Iris pigment epithelial cell (primary cell): ENCODE measurements at regions not wholly inside any gene's neighbourhood (a gene's known extent, or its start where the extent isn't known, plus 50 kb on each side); places are given as distances from the start of the nearest gene placed in this dataset.
"Not testable (repeated sequence)": the region's sequence is repeated elsewhere in the genome, so short reads cannot be mapped to it uniquely, and the experiment has no call there.

ENCODE experiments used
- DNase-seq: peaks from one replicate; pipeline ENCODE4 v3.0.0-alpha.2; 2011; ENCODE audit warnings: low read depth

GRCh38 chrX:141520750-141521149 lies 63.8 kb downstream of the SPANXA1 start:
- not testable (repeated sequence) for DNase-seq

GRCh38 chrX:141475788-141476187 lies 108.8 kb downstream of the SPANXA1 start:
- not testable (repeated sequence) for DNase-seq

- DNase-seq, result peak; percentile 20
These were observed 115.1 kb downstream of the SPANXA1 start for GRCh38 chrX:141469469-141469868.

GRCh38 chrX:141468940-141469339 lies 115.6 kb downstream of the SPANXA1 start:
- DNase-seq, result peak; percentile 47

GRCh38 chrX:141467442-141467841 lies 117.1 kb downstream of the SPANXA1 start:
- DNase-seq, result peak; percentile 7

- no peak for DNase-seq
These were observed 129.4 kb downstream of the SPANXA1 start for GRCh38 chrX:141455103-141455502.

GRCh38 chrX:141443922-141444321 lies 140.6 kb downstream of the SPANXA1 start:
- DNase-seq, result no peak

GRCh38 chrX:141439651-141440050 lies 144.9 kb downstream of the SPANXA1 start:
- peak; percentile 14 for DNase-seq

- DNase-seq, result no peak
These were observed 168.6 kb downstream of the SPANXA1 start for GRCh38 chrX:141415889-141416288.

GRCh38 chrX:141405853-141406492 lies 163.7 kb upstream of the SPANXC start:
- DNase-seq, result peak; percentile 85

GRCh38 chrX:141405486-141405852 lies 163.2 kb upstream of the SPANXC start:
- peak; percentile 67 for DNase-seq

GRCh38 chrX:141402897-141403610 lies 160.7 kb upstream of the SPANXC start:
- no peak for DNase-seq

GRCh38 chrX:141396536-141396935 lies 154.2 kb upstream of the SPANXC start:
- DNase-seq, result no peak

GRCh38 chrX:141375011-141375760 lies 132.9 kb upstream of the SPANXC start:
- DNase-seq, result peak; percentile 56

GRCh38 chrX:141341743-141342142 lies 99.4 kb upstream of the SPANXC start:
- peak; percentile 6 for DNase-seq

GRCh38 chrX:141341341-141341740 lies 99.0 kb upstream of the SPANXC start:
- DNase-seq, result peak; percentile 81

GRCh38 chrX:141320801-141321200 lies 78.5 kb upstream of the SPANXC start:
- DNase-seq, result peak; percentile 21

- peak; percentile 9 for DNase-seq
These were observed 72.1 kb upstream of the SPANXC start for GRCh38 chrX:141314441-141314840.

GRCh38 chrX:141301017-141301416 lies 58.7 kb upstream of the SPANXC start:
- no peak for DNase-seq
